ENCODE measurements at regions not wholly inside any gene's neighbourhood (a gene's known extent, or its start where the extent isn't known, plus 50 kb on each side); places are given as distances from the start of the nearest gene placed in this dataset.
A peak's percentile ranks its signal among the peaks of the same experiment; 100 is the strongest.
"Not testable (repeated sequence)": the region's sequence is repeated elsewhere in the genome, so short reads cannot be mapped to it uniquely, and the experiment has no call there.

- no peak for DNase-seq (ENCODE audit: low read depth)
Observed at GRCh38 chr10:78657862-78658165, 411.0 kb upstream of the ZMIZ1 start.

DNA sequence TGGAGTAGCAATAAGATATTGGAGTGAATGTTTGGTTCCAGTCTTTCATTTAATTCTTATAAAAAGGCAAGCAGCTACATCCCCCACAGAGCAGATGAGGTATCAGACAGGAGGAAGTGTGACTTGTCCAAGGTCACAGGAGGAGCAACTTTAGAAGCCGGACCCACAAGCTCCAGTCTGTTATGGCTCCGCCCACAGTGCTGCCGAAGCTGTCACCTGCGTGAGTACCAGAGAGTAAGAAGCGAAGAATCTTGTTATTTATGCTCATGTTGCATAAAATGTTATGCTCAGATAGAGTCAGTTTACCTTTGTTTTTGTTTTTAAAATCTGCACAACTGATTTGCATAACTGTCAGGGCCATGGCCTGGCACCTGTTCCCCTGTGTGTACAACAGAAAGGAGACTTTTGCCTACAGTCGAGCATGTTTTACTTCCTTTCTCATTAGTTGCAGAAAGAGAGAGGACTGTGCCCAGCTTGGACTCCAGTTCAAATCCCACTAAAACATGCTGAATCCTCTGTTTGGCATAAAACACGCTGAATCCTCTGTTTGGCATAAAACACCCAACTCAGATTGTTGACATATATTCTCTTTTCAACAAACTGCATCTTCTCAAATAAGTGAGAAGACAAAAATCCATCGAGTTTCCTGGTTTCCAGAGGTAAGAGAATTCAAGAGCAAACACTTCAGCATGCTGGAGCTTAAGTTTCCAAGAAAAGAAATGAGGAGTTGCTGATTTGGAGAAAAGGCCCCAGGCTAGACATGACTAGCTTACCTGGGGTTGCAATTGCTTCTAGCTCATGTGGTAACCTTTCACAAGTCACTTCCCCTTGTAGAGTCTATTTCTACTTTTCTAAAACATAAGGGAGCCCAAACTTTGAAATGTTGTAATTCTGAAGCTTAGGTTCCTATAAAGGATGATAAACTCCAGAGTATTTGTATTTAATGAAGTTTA, 409.8 kb upstream of the ZMIZ1 start:
- DNase-seq (ENCODE audit: low read depth), result no peak

GRCh38 chr10:78659598-78659967, 409.2 kb upstream of the ZMIZ1 start:
- DNase-seq (ENCODE audit: low read depth), result no peak

DNA sequence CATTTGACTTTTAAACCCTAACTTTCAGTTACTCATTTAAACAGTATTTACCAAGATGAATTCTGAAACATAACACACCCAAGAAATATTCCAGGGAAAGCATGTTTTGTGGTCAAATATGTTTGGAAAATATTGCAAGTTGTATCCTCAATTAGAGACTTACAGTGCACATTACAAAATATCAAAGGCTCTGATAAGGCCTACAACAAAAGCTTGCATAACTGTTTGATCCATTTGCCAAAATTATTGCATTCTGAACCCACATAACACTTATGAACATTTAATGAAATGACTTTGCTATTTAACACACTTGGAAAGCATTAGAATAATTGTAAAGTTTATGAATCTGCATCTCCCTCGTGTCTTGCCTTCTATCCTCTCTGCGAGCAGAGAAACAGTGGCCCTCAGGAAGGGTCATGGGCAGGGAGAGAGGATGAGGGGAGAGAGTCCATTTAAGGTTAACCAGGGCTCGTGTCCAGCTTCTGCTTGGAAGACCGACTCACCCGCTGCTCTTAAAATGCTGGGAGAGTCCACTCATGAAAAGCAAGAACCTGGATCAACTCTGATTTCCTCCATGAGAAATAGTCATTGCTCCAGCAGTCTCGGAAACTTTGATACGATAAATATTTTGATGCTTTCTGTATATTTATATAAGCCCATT, 408.2 kb upstream of the ZMIZ1 start:
- no peak for DNase-seq (ENCODE audit: low read depth)

- DNase-seq (ENCODE audit: low read depth), result no peak
Observed at GRCh38 chr10:78663721-78664120, 405.0 kb upstream of the ZMIZ1 start.

DNA sequence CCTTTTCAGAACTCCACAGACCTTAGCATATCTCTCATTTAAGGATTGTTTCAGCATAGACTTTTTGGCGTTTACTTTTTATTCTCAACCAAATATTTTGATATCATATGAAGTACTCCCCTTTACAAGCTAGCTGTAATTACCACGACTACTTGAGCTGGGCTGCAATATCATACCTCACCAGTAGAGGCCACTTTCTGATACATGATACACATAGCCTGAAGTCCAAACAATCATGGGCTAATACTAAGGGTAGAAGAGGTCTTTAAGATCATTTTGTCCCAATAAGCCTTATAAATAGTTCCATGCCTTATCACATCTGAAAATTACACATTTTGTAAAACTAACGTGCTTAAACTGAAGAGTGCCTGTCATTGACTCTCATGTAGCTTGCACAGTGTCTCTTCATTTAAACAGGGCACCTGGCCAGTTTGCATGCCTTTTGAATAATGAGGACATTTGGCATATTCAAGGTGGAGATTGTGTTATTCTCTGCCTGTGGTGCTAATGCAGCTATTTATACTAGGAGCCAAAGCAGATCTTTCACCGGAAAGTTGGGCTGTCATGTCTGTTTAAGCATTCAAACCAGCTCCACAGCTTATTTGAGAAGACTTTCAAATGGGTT, 403.7 kb upstream of the ZMIZ1 start:
- peak; percentile 37 for DNase-seq (ENCODE audit: low read depth)

DNA sequence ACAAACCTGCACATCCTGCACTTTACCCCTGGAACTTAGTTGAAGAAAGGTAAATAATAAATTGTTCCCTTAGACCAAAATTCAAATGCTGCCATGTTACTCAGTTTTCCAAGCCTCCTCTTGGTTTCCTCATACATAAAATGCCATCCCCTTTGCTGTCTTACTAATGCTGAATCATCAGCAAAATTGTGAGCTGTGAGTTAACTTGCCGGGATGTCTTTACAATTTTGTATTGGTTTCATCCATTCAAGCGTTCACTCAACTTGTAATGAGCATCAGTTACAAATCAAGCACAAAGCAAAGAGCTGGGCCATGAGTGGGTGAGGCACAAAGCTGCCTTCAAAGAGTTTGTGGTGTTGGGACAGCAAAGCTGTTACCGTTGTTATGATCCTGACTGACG, 395.8 kb upstream of the ZMIZ1 start:
- DNase-seq (ENCODE audit: low read depth), result peak; percentile 57

DNA sequence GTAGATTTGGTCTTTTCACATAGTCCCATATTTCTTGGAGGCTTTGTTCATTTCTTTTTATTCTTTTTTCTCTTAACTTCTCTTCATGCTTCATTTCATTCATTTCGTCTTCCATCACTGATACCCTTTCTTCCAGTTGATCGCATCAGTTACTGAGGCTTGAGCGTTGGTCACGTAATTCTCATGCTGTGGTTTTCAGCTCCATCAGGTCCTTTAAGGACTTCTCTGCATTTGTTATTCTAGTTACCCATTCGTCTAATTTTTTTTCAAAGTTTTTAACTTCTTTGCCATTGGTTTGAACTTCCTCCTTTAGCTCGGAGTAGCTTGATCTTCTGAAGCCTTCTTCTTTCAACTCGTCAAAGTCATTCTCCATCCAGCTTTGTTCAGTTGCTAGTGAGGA, 387.6 kb upstream of the ZMIZ1 start:
- not testable (repeated sequence) for DNase-seq (ENCODE audit: low read depth)

- not testable (repeated sequence) for DNase-seq (ENCODE audit: low read depth)
Observed at GRCh38 chr10:78681986-78682385, 386.8 kb upstream of the ZMIZ1 start.

DNA sequence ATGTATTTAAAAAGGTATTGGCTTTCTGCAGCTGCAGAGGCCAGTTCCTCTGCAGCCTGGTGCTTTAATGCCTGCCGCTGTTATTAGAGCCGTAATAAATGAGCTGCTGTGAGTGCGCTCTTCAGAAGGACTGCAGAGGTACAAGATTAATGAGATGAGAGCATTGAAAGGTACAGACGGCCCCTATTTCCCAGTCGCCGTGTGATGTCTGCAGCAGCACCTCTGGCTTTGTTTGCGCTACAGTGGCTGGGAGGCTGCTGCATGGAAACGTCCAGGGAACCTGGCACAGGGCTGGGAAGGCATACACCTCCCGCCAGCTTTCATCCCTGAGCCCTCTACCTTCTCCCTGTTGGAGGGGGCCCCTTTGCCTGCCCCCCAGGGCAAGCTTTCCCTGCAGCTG, 383.8 kb upstream of the ZMIZ1 start:
- no peak for DNase-seq (ENCODE audit: low read depth)

DNA sequence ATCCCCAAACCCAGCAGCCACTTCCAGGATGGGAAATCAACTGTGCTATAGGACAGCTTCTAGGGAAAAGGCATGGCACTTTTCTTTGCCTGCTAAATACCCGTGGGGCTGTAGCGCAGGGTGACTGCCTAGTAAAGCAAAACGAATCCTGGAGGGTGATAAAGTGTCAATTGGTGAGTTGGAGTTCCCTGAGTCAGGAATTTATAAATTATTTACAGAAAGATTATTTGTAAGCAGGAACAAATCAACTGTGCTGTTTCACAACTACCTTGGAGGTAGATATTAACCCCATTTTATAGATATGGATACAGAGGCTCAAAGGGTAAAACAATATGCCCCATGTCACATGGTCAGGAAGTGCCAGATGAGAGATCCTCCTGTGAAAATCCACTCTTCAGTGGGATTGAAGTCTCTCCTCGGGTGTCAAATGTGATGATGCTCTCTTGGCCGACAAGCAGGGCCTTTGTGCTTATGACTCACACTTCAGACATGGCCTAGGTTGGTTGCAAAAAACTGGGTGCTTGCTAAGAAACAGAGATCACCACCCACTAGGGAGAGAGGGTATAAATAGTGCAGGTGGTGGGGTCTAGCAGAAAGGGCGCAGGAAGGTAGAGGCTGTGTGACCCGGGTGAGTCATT, 383.2 kb upstream of the ZMIZ1 start:
- peak; percentile 23 for DNase-seq (ENCODE audit: low read depth)

DNA sequence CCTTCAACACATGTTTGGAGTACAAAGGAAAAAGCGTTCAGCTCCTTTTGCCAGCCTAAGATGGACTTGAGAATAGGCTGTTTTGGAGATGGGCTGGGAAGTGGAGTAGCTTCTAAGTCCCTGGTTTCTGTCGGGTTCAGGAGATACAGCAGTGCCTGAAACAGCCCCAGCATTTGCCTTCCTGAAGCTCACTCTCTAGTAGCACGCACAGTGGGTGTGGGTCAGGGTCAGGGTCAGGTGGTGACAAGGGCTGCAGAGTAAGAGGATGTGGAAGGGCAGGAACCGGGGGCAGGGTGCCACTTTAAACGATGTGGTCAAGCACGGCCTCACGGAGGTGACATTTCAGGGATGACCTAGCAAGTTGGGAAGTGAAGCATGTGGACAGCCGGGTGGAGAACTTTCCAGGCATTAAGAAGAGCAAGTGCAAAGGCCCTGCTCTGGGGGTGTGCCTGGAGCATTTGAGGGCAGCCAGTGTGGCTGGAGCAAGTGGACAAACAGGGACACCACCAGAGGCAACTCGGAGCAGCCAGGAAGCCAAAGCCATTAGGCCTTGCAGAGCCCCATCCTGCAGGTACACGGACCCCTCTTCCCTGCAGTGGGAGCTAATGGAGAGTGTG, 382.2 kb upstream of the ZMIZ1 start:
- DNase-seq (ENCODE audit: low read depth), result no peak

DNA sequence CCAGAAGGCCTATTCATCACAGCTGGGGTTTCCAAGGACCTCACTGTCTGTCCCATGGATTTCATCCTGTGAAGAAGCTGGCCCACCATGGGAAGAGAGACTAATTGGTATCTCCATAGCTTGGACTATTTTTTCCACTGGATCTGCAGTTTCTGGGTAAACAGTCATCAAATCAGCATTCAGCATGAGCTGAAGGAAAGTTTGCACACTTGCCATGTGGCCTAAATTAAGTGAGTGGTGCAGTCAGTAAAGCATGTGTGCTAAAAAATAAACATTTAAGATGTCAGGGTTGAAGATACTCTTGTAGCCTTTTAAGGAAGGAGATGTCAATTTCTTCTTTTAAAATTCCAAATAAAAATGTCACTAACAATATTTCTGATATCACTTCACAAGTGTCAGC, 381.1 kb upstream of the ZMIZ1 start:
- DNase-seq (ENCODE audit: low read depth), result no peak

DNA sequence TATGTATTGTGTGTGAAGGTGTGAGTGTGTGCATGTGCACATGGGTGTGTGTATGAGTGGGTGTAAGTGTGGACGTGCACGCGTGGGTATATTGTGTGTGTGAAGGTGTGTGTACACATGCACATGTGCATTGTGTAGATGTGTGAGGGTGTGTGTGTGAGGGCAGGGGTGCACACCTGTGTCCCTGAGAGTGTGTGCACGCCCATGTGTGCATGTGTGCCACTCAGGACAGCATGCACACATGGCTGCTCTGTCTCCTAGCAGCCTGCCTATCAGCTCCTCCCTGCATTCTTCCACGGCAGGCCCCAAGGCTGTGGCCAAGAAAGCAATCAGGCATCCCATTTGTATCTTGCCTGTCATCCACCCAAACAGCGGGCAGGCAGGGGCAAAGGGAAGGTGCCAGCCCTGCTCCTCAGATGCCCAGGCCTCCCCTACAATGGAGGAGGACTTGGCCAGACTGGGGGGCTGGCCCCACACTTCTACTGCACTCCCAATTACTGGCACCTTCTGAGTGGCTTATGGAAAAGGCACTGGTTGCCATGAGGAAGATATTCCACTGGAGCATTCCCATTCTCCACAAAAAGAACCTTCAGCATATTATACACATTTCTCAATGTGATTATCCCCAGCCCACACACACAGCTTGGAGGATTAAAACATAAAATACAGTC, 380.4 kb upstream of the ZMIZ1 start:
- DNase-seq (ENCODE audit: low read depth), result no peak

GRCh38 chr10:78688901-78689583, 379.7 kb upstream of the ZMIZ1 start:
- no peak for DNase-seq (ENCODE audit: low read depth)

DNA sequence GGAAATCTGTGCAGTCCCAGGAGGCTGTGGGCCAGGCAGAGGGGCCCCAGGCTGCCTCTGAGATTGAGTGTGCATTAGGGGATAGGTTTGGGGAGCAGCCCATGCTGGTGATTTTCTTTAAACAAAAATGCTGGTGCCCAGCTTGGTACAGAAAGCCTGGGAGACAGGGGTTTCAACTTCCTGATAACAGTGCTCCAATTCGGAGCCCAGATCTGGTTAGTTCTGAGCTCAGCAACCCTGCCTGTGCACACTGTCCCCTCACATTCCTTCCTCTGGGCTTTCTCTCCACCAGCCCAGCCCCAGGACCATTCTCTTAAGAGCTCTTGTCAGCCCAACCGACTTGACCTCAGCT, 379.2 kb upstream of the ZMIZ1 start:
- no peak for DNase-seq (ENCODE audit: low read depth)

GRCh38 chr10:78690354-78691111, 378.2 kb upstream of the ZMIZ1 start:
- no peak for DNase-seq (ENCODE audit: low read depth)

- no peak for DNase-seq (ENCODE audit: low read depth)
Observed at GRCh38 chr10:78691301-78692030, 377.3 kb upstream of the ZMIZ1 start.

- no peak for DNase-seq (ENCODE audit: low read depth)
Observed at GRCh38 chr10:78692071-78692470, 376.7 kb upstream of the ZMIZ1 start.
